Activated CD8-positive, alpha-beta memory T cell treated with anti-CD3 and anti-CD28 coated beads, Interleukin-2, amount 50 U/mL, for 4 hours (primary cell): ENCODE measurements at regions not wholly inside any gene's neighbourhood (a gene's known extent, or its start where the extent isn't known, plus 50 kb on each side); places are given as distances from the start of the nearest gene placed in this dataset.
"Not testable (repeated sequence)": the region's sequence is repeated elsewhere in the genome, so short reads cannot be mapped to it uniquely, and the experiment has no call there.

Experiments used
- DNase-seq: peaks from one replicate; pipeline ENCODE4 v3.0.0-alpha.2; 2020

GRCh38 chr20:30811885-30812671, 445.4 kb upstream of the DEFB115 start:
- DNase-seq = no peak

DNA sequence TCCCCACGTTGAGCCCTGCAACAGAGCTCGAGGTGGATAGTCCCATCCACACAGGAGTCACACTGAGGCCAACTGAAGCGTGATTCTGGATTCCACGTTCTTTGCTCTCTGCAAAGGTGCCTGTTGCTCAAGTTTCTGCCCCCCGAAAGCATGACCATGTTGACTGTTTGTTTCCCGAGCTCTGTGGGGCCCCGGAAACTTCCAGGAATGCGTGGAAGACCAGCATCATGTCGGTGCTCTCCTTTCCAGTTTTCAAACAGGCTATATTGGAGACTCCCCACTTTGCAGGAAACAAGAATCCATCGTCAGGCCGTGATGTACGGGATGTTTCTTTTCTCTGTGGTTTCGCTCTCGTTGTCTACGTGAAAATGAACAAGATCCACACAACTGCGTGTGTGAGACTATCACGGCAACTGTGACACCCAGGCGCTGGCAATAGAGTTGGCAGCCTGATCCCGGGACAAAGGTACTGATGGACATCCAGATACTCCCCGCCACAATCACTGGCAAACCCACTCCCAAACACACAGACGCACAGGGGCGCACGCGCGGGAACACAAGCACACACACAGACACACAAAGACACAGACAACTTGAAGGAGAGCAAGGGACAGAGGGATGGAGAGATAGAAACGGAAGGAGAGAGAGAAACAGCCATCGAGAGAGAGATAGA, 444.6 kb upstream of the DEFB115 start:
- no peak for DNase-seq

DNA sequence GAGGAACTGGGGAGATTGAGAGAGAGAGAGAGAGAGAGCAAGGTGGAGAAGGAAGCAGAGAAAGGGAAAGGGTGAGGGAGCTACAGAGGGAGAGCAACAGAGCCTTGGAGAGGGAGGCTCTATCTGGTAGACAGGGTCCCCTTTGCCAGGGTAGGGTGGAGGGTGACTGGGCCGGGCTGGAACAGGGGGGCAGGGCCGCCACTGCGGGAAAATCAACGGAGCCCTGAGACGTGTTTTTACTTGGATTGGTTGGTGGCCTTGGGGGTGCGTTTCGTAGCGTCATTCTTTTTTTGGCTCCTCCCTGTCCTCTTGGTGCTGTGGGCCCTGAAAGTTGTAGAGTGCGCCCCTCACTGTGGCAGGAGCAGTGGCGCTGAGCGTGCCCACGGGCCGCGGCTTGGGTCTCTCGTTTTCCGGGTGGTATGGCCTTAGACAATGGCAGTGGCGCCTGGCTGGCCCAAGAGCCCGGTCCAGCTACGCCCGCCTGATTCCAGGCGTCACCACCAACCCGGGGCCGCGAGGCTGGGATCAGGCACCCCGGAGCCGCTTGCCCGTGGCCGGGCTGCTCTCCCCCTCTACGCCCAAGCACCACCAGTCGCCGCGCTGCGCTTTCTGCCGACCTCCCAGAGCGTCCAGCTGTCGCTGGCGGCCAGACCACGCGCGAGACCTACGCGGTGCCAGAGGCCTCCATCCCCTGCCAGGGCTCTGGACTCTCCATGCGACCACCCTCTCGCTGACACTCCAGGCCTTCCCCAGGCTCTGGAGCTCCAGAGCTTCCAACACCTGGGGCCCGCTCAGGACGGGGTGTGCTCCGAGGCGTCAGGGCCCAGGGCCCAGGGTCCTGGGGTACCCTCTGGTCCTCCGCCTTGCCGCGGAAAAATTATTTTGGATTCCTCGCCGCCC, 443.8 kb upstream of the DEFB115 start:
- DNase-seq = peak; percentile 19

DNA sequence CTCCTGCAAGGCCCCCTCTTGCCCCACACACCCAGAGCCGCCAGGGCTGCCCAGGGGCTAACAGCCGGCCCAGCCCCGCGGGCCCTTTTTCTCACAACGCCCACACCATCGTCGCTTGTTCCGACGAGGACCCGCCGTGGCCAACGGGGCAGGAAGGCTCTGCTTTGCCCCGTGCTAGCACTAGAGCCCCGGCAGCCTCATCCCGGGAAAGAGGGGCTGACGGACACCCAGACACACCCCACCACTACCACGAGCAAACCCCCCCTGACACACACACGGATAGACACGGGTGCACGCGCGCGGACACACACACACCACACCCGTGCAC, 443.2 kb upstream of the DEFB115 start:
- DNase-seq = peak; percentile 21

DNA sequence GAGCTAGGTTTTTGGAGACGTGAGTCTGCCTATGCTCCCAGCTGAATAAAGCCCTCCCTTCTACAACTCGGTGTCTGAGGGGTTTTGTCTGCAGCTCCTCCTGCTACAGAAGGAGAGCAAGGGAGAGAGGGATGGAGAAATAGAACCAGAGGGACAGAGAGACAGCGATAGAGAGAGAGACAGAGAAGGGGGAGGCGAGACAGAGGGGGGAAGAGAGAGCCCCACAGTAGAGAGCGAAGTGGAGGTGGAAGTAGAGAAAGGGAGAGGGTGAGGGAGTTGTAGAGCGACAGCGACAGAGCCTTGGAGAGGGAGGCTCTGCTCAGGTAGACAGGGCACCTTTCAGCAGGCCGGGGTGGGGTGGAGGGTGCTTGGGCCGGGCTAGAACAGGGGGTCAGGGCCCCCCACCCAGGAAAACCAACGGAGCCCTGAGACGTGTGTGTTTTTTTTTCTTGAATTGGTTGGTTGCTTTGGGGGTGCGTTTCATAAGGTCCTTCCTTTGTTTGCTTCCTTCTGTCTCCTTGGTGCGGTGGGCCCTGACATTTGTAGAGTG, 442.4 kb upstream of the DEFB115 start:
- DNase-seq = peak; percentile 22

GRCh38 chr20:30815577-30816181, 441.8 kb upstream of the DEFB115 start:
- DNase-seq = no peak

- DNase-seq = no peak
Observed at GRCh38 chr20:30816182-30816645, 441.2 kb upstream of the DEFB115 start.

GRCh38 chr20:30821615-30822014, 435.8 kb upstream of the DEFB115 start:
- DNase-seq = not testable (repeated sequence)

DNA sequence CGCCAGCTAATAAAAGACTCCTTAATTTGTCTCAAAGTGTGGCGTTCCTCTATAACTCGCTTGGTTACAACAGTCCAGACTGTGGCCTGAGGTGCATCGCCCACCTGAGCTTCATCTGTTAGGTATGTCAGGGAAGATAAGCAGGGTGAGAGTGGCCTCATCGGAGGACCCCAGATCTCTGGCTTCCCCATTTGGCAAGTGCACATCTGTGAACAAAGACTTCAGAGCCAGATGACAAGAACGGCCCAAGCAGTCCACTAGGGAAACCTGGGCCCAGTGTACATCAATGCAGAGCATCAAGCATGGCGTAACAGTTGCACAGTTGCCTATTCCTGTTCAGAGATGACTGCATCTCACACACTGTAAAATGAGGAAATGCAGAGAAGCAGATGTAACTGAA, 432.8 kb upstream of the DEFB115 start:
- not testable (repeated sequence) for DNase-seq

DNA sequence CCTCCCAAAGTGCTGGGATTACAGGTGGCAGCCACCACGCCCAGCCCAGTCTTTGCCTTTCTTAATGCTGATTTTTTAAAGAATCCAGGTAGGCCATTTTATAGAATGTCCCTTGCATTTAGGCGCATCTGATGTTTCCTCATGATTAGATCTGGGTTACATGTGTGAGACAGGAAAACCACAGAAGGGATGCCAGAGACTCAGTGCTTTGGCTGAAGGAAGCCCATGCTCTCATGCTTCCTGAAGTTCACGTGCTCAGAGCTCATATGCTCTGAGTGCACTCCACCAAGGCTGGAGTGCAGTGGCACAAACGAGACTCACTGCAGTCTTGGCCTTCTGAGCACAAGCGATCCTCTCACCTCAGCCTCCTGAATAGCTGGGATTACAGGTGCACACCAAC, 411.5 kb upstream of the DEFB115 start:
- DNase-seq = not testable (repeated sequence)

- not testable (repeated sequence) for DNase-seq
Observed at GRCh38 chr20:30868271-30868670, 389.2 kb upstream of the DEFB115 start.

- not testable (repeated sequence) for DNase-seq
Observed at GRCh38 chr20:30871127-30871526, 386.3 kb upstream of the DEFB115 start.

- DNase-seq = not testable (repeated sequence)
Observed at GRCh38 chr20:30872252-30872651, 385.2 kb upstream of the DEFB115 start.

GRCh38 chr20:30875868-30876267, 381.6 kb upstream of the DEFB115 start:
- not testable (repeated sequence) for DNase-seq

- DNase-seq = not testable (repeated sequence)
Observed at GRCh38 chr20:30891400-30891799, 366.1 kb upstream of the DEFB115 start.

DNA sequence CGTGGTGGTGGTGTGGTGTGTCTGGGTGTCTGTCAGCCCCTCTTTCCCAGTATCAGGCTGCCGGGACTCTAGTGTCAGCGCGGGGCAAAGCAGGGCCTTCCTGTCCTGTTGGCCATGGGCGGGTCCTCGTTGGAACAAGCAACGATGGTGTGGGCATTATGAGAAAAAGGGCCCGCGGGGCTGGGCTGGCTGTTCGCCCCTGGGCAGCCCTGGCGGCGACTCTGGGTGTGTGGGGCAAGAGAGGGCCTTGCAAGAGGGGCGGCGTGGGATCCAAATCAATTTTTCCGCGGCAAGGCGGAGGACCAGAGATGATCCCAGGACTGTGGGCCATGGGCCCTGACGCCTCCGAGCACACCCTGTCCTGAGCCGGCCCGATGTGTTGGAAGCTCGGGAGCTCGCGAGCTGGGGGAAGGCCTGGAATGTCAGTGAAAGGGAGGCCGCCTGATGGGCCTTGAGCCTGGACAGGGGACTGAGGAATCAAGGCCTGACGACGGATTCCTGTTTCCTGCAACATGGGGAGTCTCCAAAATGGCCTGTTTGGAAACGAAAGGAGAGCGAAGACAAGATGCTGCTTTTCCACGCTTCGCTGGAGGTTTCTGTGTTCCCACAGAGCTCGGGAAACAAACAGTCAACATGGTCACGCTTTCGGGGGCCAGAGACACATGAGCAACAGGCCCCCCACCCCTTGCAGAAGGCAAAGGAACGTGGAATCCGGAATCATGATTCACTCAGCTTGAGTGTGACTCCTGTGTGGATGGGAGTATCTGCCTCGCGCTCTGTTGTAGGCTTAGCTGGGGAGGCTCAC, 364.7 kb upstream of the DEFB115 start:
- no peak for DNase-seq

DNA sequence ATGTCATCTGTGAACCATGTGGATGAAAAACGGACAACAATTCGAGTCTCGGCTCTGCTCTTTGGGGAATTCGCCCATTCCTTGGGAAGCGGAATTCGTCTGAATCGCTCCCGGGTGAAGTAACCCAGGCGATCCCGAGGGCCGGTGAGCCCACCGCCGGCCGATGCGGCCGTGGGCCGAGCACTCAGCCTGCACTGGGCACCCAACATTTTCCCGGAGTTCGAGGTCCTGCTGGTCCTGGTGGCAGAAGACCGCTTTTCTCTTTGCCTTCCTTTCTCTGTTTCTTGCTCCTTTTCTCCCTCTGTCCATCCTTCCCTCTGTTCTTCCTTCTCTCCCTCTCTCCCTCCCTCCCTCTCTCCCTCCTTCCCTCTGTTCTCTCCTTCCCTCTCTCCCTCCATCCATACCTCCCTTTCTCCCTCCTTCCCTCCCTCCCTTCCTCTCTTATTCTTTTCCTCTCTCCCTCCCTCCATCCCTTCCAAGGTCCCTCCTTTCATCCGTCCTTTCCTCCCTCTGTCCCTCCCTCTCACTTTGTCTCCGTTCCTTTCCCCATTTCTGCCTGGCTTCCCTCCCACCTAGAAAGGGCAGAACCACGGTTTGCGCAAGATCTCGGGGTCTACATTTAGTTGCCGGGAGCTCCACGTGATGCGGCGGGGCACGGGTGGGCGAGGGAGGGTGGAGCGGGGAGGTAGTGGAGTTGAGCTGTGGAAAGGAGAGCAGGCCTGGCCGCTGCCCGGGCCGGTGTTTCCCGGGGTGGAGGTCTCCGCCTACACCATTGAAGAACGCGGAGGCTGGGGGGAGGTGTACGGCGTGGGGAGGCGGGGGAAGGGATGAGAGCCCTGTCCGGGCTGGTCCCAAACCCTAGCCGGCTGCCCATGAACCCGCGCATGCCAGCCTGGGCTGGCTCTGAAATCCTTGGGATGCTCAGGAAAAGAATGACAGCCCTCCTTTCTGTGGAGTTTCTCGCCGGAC, 363.8 kb upstream of the DEFB115 start:
- DNase-seq = not testable (repeated sequence)

- DNase-seq = not testable (repeated sequence)
Observed at GRCh38 chr20:30894707-30895353, 362.6 kb upstream of the DEFB115 start.

DNA sequence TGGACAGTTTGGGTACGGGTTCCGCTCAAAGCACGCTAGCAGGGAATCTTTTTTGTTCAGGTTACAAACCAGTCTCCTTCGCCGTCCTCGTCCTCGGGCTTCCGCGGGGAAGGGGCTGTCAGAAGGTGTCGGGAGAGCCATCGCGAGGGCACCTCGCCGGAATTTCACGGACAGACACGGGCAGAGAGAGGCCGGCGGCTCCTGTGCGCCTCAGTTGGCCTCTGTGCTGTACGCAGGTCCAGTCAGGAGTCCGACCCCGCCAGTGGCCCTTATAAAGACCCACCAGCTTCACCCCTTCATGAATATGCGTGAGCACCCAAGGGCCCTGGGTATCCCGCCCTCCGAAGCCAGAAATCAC, 362.1 kb upstream of the DEFB115 start:
- not testable (repeated sequence) for DNase-seq
